Nephron (organoid): ENCODE measurements at regions not wholly inside any gene's neighbourhood (a gene's known extent, or its start where the extent isn't known, plus 50 kb on each side); places are given as distances from the start of the nearest gene placed in this dataset.

ENCODE experiments used
- H3K27ac Mint-ChIP-seq, 3 experiments: 2 replicates each; pipeline ENCODE4 v1.8.0; 2020; ENCODE audit warnings: mixed read lengths in 3 of 3, mild to moderate bottlenecking in 2 of 3, moderate library complexity in 1 of 3
- H3K27me3 Mint-ChIP-seq: 2 replicates; pipeline ENCODE4 v1.8.0; 2021; ENCODE audit warnings: low read depth, mild to moderate bottlenecking, moderate library complexity, mixed read lengths
- H3K36me3 Mint-ChIP-seq: 2 replicates; pipeline ENCODE4 v1.8.0; 2020; ENCODE audit warnings: low read depth, mixed read lengths
- H3K4me1 Mint-ChIP-seq: 2 replicates; pipeline ENCODE4 v1.8.0; 2020; ENCODE audit warnings: mixed read lengths
- H3K4me3 Mint-ChIP-seq, 3 experiments: 2 replicates each; pipeline ENCODE4 v1.8.0; 2020; ENCODE audit warnings: mild to moderate bottlenecking in 3 of 3, mixed read lengths in 3 of 3, moderate library complexity in 2 of 3
- H3K9me3 Mint-ChIP-seq: 2 replicates; pipeline ENCODE4 v1.8.0; 2020; ENCODE audit warnings: mixed read lengths
- CTCF ChIP-seq, 3 experiments: fragments of 200-600 bp; sonication (generic); IDR thresholded peaks; one replicate each; pipeline ENCODE4 v1.5.0; 2021; ENCODE audit warnings: antibody characterized with exemption in 3 of 3; ENCODE audit not compliant: unreplicated experiment in 3 of 3

GRCh38 chr17:12588531-12588930 lies 77.2 kb upstream of the MYOCD start:
- Mint-ChIP-seq H3K27me3 (no peaks in the 10 kb centered on the region), H3K4me3 (no peak overlapping the region), H3K36me3 (no peaks in the 10 kb centered on the region), H3K4me1 (peaks cover 5% of the 10 kb centered on the region), H3K9me3 (no peaks in the 10 kb centered on the region), H3K27ac (no peak overlapping the region)
- no peak for TF ChIP-seq CTCF (IDR thresholded peaks at IDR 0.05; ENCODE audit: unreplicated experiment in 3 of 3)

GRCh38 chr17:12590417-12590816 lies 75.3 kb upstream of the MYOCD start:
- Mint-ChIP-seq H3K36me3 (no peaks in the 10 kb centered on the region), H3K9me3 (no peaks in the 10 kb centered on the region), H3K4me3 (no peak overlapping the region), H3K27me3 (no peaks in the 10 kb centered on the region), H3K4me1 (no peaks in the 10 kb centered on the region), H3K27ac (no peak overlapping the region)
- TF ChIP-seq CTCF (IDR thresholded peaks at IDR 0.05; ENCODE audit: unreplicated experiment in 3 of 3): no peak

GRCh38 chr17:12591021-12591735 lies 74.5 kb upstream of the MYOCD start:
- no peak overlapping the region for H3K4me3 Mint-ChIP-seq
- H3K36me3 Mint-ChIP-seq: no peaks in the 10 kb centered on the region
- no peaks in the 10 kb centered on the region for H3K4me1 Mint-ChIP-seq
- H3K27me3 Mint-ChIP-seq: no peaks in the 10 kb centered on the region
- no peak for TF ChIP-seq CTCF (IDR thresholded peaks at IDR 0.05; ENCODE audit: unreplicated experiment in 3 of 3)
- H3K9me3 Mint-ChIP-seq: no peaks in the 10 kb centered on the region
- no peak overlapping the region for H3K27ac Mint-ChIP-seq

GRCh38 chr17:12592941-12593340 lies 72.7 kb upstream of the MYOCD start:
- no peak overlapping the region for H3K4me3 Mint-ChIP-seq
- no peaks in the 10 kb centered on the region for H3K4me1 Mint-ChIP-seq
- peak overlapping the region in 1 of 3 experiments; percentile 64 for H3K27ac Mint-ChIP-seq
- no peaks in the 10 kb centered on the region for H3K36me3 Mint-ChIP-seq
- H3K27me3 Mint-ChIP-seq: no peaks in the 10 kb centered on the region
- no peak for TF ChIP-seq CTCF (IDR thresholded peaks at IDR 0.05; ENCODE audit: unreplicated experiment in 3 of 3)
- no peaks in the 10 kb centered on the region for H3K9me3 Mint-ChIP-seq

- H3K4me3 Mint-ChIP-seq: no peak overlapping the region
- H3K9me3 Mint-ChIP-seq: no peaks in the 10 kb centered on the region
- H3K27me3 Mint-ChIP-seq: no peaks in the 10 kb centered on the region
- H3K27ac Mint-ChIP-seq: no peak overlapping the region
- no peak for TF ChIP-seq CTCF (IDR thresholded peaks at IDR 0.05; ENCODE audit: unreplicated experiment in 3 of 3)
- no peaks in the 10 kb centered on the region for H3K36me3 Mint-ChIP-seq
- H3K4me1 Mint-ChIP-seq: peaks cover 15% of the 10 kb centered on the region
Observed at GRCh38 chr17:12596961-12597360, 68.7 kb upstream of the MYOCD start.

- H3K36me3 Mint-ChIP-seq: no peaks in the 10 kb centered on the region
- H3K4me3 Mint-ChIP-seq: no peak overlapping the region
- TF ChIP-seq CTCF (IDR thresholded peaks at IDR 0.05; ENCODE audit: unreplicated experiment in 3 of 3): no peak
- no peak overlapping the region for H3K27ac Mint-ChIP-seq
- H3K27me3 Mint-ChIP-seq: no peaks in the 10 kb centered on the region
- H3K9me3 Mint-ChIP-seq: no peaks in the 10 kb centered on the region
- peaks cover 15% of the 10 kb centered on the region for H3K4me1 Mint-ChIP-seq
Observed at GRCh38 chr17:12597895-12598294, 67.8 kb upstream of the MYOCD start.
